Uterus (tissue), 3 donors: ENCODE measurements at regions not wholly inside any gene's neighbourhood (a gene's known extent, or its start where the extent isn't known, plus 50 kb on each side); places are given as distances from the start of the nearest gene placed in this dataset.
A peak's percentile ranks its signal among the peaks of the same experiment; 100 is the strongest.

Experiments
- DNase-seq, 2 donors: peaks; one replicate each; pipeline ENCODE4 v3.0.0-alpha.2; 2019 to 2020
- H3K27ac ChIP-seq, 2 donors: fragments of 200-600 bp; sonication (generic); 1 replicate in 1 of 2; 2 replicates in 1 of 2; pipeline ENCODE4 v1.5.1; 2016 to 2018
- H3K27me3 ChIP-seq, 2 donors: fragments of 200-600 bp; sonication (generic); one replicate each; pipeline ENCODE4 v1.5.1; 2018 to 2019; ENCODE audit warnings: control low read depth in 1 of 2
- H3K36me3 ChIP-seq, 2 donors: fragments of 200-600 bp; sonication (generic); one replicate each; pipeline ENCODE4 v1.5.1; 2019; ENCODE audit warnings: control low read depth in 1 of 2
- H3K4me1 ChIP-seq, 2 donors: fragments of 200-600 bp; sonication (generic); one replicate each; pipeline ENCODE4 v1.5.1; 2018 to 2019; ENCODE audit warnings: control low read depth in 1 of 2
- H3K4me3 ChIP-seq, 2 donors: fragments of 200-600 bp; sonication (generic); 1 replicate in 1 of 2; 2 replicates in 1 of 2; pipeline ENCODE4 v1.5.1; 2018 to 2019; ENCODE audit warnings: mild to moderate bottlenecking in 1 of 2
- H3K9me3 ChIP-seq, 2 donors: fragments of 200-600 bp; sonication (generic); one replicate each; pipeline ENCODE4 v1.5.1; 2019; ENCODE audit warnings: control low read depth in 1 of 2
- POLR2A ChIP-seq, 2 donors: fragments of 450-650 bp; IDR thresholded peaks; one replicate each; pipeline ENCODE4 v1.6.1; 2016; ENCODE audit warnings: antibody characterized with exemption in 2 of 2, mild to moderate bottlenecking in 1 of 2, moderate library complexity in 1 of 2
- intact Hi-C: fragments of 100-400 bp; cut with DNase I; formaldehyde crosslinking; loops from one replicate; pipeline ENCODE4 v1.15.1; 2023; ENCODE audit warnings: low total_unique reads
- TF ChIP-seq, protein P1 (sequence below), 4 experiments: fragments of 200-600 bp in 2 of 4; fragments of 450-650 bp in 2 of 4; sonication (generic) in 2 of 4; IDR thresholded peaks; one replicate each; pipeline ENCODE4 v1.5.1; 2016 to 2019; ENCODE audit warnings: antibody characterized with exemption in 4 of 4, mild to moderate bottlenecking in 2 of 4, moderate library complexity in 1 of 4
- donor health status: DM: yes; HTN: yes; CAD: no.

DNA sequence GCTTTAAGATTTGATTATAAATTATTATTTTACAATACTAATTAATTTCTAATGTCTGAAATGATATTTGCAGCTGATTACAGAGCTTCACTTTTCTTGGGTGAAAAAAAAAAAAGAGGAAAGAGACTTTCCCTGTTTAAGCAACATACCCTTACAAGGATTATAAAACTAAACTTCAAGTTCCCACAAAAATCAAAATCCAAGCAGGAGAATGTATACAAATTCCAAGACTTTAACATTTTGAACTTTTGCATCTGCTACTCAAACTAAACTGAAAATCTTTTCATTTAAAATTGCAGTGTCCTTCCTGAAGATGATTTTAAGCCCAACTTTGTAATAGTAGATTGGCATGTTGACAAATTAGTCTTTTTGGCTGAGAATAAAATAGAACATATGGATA lies 742.4 kb upstream of the INTU start:
- Histone ChIP-seq H3K9me3 (no peaks in the 10 kb centered on the region), H3K4me3 (no peak overlapping the region), H3K36me3 (no peaks in the 10 kb centered on the region), H3K27me3 (no peaks in the 10 kb centered on the region), H3K27ac (no peak overlapping the region), H3K4me1 (no peaks in the 10 kb centered on the region)
- DNase-seq, result no peak
- TF ChIP-seq POLR2A (IDR thresholded peaks at IDR 0.05), result no peak
- TF ChIP-seq, protein P1, sequence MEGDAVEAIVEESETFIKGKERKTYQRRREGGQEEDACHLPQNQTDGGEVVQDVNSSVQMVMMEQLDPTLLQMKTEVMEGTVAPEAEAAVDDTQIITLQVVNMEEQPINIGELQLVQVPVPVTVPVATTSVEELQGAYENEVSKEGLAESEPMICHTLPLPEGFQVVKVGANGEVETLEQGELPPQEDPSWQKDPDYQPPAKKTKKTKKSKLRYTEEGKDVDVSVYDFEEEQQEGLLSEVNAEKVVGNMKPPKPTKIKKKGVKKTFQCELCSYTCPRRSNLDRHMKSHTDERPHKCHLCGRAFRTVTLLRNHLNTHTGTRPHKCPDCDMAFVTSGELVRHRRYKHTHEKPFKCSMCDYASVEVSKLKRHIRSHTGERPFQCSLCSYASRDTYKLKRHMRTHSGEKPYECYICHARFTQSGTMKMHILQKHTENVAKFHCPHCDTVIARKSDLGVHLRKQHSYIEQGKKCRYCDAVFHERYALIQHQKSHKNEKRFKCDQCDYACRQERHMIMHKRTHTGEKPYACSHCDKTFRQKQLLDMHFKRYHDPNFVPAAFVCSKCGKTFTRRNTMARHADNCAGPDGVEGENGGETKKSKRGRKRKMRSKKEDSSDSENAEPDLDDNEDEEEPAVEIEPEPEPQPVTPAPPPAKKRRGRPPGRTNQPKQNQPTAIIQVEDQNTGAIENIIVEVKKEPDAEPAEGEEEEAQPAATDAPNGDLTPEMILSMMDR (IDR thresholded peaks at IDR 0.05), result no peak
- intact Hi-C loops, result no loop called here

DNA sequence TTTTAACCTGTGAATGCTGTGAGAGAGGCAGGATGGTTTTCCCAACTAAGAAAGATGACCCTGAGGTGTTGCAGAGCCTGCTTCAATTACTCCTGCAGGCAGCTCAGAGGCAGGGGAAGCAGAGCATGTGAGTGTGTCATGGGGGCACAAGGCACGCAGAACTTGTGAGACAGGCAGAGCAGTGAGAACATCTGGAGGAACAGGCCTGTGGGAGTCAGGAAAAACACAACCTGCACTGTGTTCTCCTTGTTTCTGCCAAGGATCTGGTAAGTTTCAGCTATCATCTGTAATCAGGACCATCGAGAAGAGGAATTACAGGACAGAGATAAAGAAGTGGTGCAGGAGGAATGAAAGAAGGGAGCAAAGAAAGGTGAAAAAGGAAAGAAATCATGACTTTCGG lies 741.8 kb upstream of the INTU start:
- Histone ChIP-seq H3K27ac (no peak overlapping the region), H3K4me1 (no peaks in the 10 kb centered on the region), H3K4me3 (no peak overlapping the region), H3K36me3 (no peaks in the 10 kb centered on the region), H3K9me3 (no peaks in the 10 kb centered on the region), H3K27me3 (no peaks in the 10 kb centered on the region)
- peak in 1 of 2 donors; percentile 13 for DNase-seq
- TF ChIP-seq, protein P1 (IDR thresholded peaks at IDR 0.05), result no peak
- TF ChIP-seq POLR2A (IDR thresholded peaks at IDR 0.05), result no peak
- intact Hi-C loops, result no loop called here

DNA sequence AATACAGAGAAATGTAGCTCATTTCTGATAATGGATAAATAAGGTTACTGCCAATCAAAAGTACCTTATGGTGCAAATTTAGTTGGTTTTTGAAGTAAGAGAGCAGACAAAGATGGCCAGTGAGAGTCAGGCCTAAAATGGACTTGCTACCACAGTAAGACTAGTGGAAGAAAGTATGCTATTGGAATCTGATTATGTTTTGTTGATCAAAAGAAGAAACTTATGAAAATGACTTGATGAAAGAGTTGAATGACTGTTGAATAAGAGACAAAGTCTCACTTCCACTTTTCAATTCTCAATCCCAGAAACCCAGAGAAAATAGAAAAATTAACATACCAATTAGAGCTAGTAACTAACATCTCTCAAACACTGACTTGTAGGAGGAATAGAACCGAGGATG lies 737.8 kb upstream of the INTU start:
- no peaks in the 10 kb centered on the region for H3K9me3 ChIP-seq
- no peaks in the 10 kb centered on the region for H3K27me3 ChIP-seq
- no peaks in the 10 kb centered on the region for H3K4me1 ChIP-seq
- no peak overlapping the region for H3K27ac ChIP-seq
- intact Hi-C loops, result no loop called here
- no peak overlapping the region for H3K4me3 ChIP-seq
- no peaks in the 10 kb centered on the region for H3K36me3 ChIP-seq
- DNase-seq, result no peak
- no peak for TF ChIP-seq POLR2A (IDR thresholded peaks at IDR 0.05)
- TF ChIP-seq, protein P1 (IDR thresholded peaks at IDR 0.05), result no peak

DNA sequence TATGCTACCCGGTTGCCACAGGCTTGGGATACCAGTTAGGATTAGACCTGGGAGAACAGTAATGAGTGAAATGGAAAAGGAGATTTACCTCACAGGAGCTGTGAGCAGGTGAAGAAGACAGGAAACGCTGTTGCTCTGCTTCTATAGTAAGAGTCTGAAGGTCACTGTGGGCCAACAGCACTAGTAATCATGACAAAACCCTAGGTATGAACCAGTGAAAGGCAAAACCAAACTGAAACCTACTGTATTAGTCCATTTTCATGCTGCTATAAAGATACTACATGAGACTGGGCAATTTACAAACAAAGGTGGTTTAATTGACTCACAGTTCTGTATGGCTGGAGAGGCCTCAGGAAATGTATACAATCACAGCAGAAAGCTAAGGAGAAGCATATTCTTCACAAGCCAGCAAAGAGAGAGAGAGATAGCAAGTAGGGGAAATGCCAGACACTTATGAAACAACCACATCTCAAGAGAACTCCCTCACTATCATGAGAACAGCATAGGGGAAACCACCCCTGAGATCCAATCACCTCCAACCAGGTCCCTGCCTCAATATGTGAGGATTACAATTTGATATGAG lies 736.7 kb upstream of the INTU start:
- Histone ChIP-seq H3K27ac (no peak overlapping the region), H3K4me1 (no peaks in the 10 kb centered on the region), H3K9me3 (no peaks in the 10 kb centered on the region), H3K27me3 (no peaks in the 10 kb centered on the region), H3K4me3 (no peak overlapping the region), H3K36me3 (no peaks in the 10 kb centered on the region)
- DNase-seq, result no peak
- TF ChIP-seq, protein P1 (IDR thresholded peaks at IDR 0.05), result no peak
- no peak for TF ChIP-seq POLR2A (IDR thresholded peaks at IDR 0.05)
- intact Hi-C loops, result no loop called here

DNA sequence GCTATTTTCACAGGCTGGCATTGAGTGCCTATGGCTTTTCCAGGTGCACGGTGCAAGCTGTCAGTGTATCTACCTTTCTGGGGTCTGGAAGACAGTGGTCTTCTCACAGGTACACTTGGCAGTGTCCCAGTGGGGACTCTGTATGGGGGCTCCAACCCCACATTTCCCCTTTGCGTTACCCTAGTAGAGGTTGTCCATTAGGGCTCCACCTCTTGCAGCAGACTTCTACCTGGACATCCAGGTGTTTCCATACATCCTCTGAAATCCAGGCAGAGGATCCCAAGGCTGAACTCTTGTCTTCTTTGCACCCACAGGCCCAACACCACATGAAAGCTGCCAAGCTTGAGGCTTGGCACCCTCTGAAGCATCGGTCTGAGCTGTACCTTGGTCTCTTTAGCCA lies 735.7 kb upstream of the INTU start:
- no peaks in the 10 kb centered on the region for H3K4me1 ChIP-seq
- no peaks in the 10 kb centered on the region for H3K9me3 ChIP-seq
- H3K27ac ChIP-seq, result no peak overlapping the region
- no peak overlapping the region for H3K4me3 ChIP-seq
- no peaks in the 10 kb centered on the region for H3K27me3 ChIP-seq
- no peak for DNase-seq
- TF ChIP-seq, protein P1 (IDR thresholded peaks at IDR 0.05), result no peak
- TF ChIP-seq POLR2A (IDR thresholded peaks at IDR 0.05), result no peak
- H3K36me3 ChIP-seq, result no peaks in the 10 kb centered on the region
- intact Hi-C loops, result no loop called here
